Neuronal stem cell (in vitro differentiated cells): ENCODE measurements at regions not wholly inside any gene's neighbourhood (a gene's known extent, or its start where the extent isn't known, plus 50 kb on each side); places are given as distances from the start of the nearest gene placed in this dataset.
"Not testable (repeated sequence)": the region's sequence is repeated elsewhere in the genome, so short reads cannot be mapped to it uniquely, and the experiment has no call there.

Experiments used
- DNase-seq: peaks from one replicate; pipeline ENCODE4 v3.0.0-alpha.2; 2013; ENCODE audit warnings: low spot score
- H2AFZ ChIP-seq: one replicate; pipeline ENCODE4 v1.6.1; 2013; ENCODE audit warnings: mild to moderate bottlenecking, low read length, inconsistent platforms
- H2AK5ac ChIP-seq: 2 replicates; pipeline ENCODE4 v1.6.1; 2013; ENCODE audit warnings: low read depth, mild to moderate bottlenecking, inconsistent platforms, low read length, moderate library complexity, mixed read lengths
- H2BK120ac ChIP-seq: 2 replicates; pipeline ENCODE4 v1.6.1; 2013; ENCODE audit warnings: low read depth, mild to moderate bottlenecking, inconsistent platforms, low read length, moderate library complexity, mixed read lengths
- H2BK12ac ChIP-seq: one replicate; pipeline ENCODE4 v1.6.1; 2013; ENCODE audit warnings: low read length, inconsistent platforms
- H2BK15ac ChIP-seq: 2 replicates; pipeline ENCODE4 v1.6.1; 2013; ENCODE audit warnings: mild to moderate bottlenecking, low read length, inconsistent platforms, mixed read lengths
- H2BK5ac ChIP-seq: one replicate; pipeline ENCODE4 v1.6.1; 2013; ENCODE audit warnings: inconsistent platforms, mild to moderate bottlenecking, low read length, moderate library complexity
- H3K14ac ChIP-seq: one replicate; pipeline ENCODE4 v1.6.1; 2013; ENCODE audit warnings: low read length, inconsistent platforms
- H3K18ac ChIP-seq: 2 replicates; pipeline ENCODE4 v1.6.1; 2013; ENCODE audit warnings: low read length, inconsistent platforms
- H3K23ac ChIP-seq: 2 replicates; pipeline ENCODE4 v1.6.1; 2013; ENCODE audit warnings: low read depth, mild to moderate bottlenecking, mixed read lengths, low read length, inconsistent platforms; ENCODE audit not compliant: poor library complexity
- H3K27ac ChIP-seq: replicated peaks from 3 replicates; pipeline ENCODE4 v1.5.1; 2013; ENCODE audit warnings: low read length, inconsistent platforms
- H3K27me3 ChIP-seq, 3 experiments: 2 replicates each; pipeline ENCODE4 v1.6.1; 2013; ENCODE audit warnings: low read length in 3 of 3, mild to moderate bottlenecking in 2 of 3, inconsistent platforms in 1 of 3, low read depth in 1 of 3, mixed read lengths in 1 of 3, moderate library complexity in 1 of 3; ENCODE audit not compliant: control insufficient read depth in 3 of 3, insufficient read depth in 3 of 3
- H3K36me3 ChIP-seq, 2 donors: replicated peaks in 1 of 2; 2 replicates each; pipeline ENCODE4 v1.6.1; 2013; ENCODE audit warnings: low read length in 2 of 2; ENCODE audit not compliant: control insufficient read depth in 2 of 2, insufficient read depth in 2 of 2
- H3K4ac ChIP-seq: 2 replicates; pipeline ENCODE4 v1.6.1; 2013; ENCODE audit warnings: inconsistent platforms, mild to moderate bottlenecking, low read length, moderate library complexity
- H3K4me1 ChIP-seq, 2 donors: 1 replicate in 1 of 2; 2 replicates in 1 of 2; pipeline ENCODE4 v1.6.1; 2013; ENCODE audit warnings: low read length in 2 of 2, low read depth in 1 of 2; ENCODE audit not compliant: control insufficient read depth in 2 of 2, insufficient read depth in 1 of 2
- H3K4me2 ChIP-seq: one replicate; pipeline ENCODE4 v1.6.1; 2013; ENCODE audit warnings: mild to moderate bottlenecking, low read length, inconsistent platforms; ENCODE audit not compliant: insufficient read depth, poor library complexity, severe bottlenecking
- H3K4me3 ChIP-seq, 2 donors: 2 replicates each; pipeline ENCODE4 v1.5.1; 2013; ENCODE audit warnings: low read length in 2 of 2, mild to moderate bottlenecking in 2 of 2, inconsistent platforms in 1 of 2, moderate library complexity in 1 of 2
- H3K79me1 ChIP-seq: one replicate; pipeline ENCODE4 v1.6.1; 2013; ENCODE audit warnings: low read depth, mild to moderate bottlenecking, inconsistent platforms, low read length, moderate library complexity
- H3K9ac ChIP-seq: one replicate; pipeline ENCODE4 v1.6.1; 2013; ENCODE audit warnings: mild to moderate bottlenecking, low read depth, low read length, inconsistent platforms; ENCODE audit not compliant: poor library complexity
- H3K9me3 ChIP-seq, 2 donors: replicated peaks in 1 of 2; 2 replicates each; pipeline versions ENCODE3 to v1.6.1; 2013; ENCODE audit warnings: low read length in 2 of 2, mild to moderate bottlenecking in 2 of 2, inconsistent platforms in 1 of 2, low read depth in 1 of 2, mixed read lengths in 1 of 2, moderate library complexity in 1 of 2; ENCODE audit not compliant: control insufficient read depth in 2 of 2, insufficient read depth in 1 of 2
- H4K8ac ChIP-seq: one replicate; pipeline ENCODE4 v1.6.1; 2013; ENCODE audit warnings: low read depth, mild to moderate bottlenecking, inconsistent platforms, low read length, moderate library complexity
- H4K91ac ChIP-seq: one replicate; pipeline ENCODE4 v1.6.1; 2013; ENCODE audit warnings: low read length, low read depth, mild to moderate bottlenecking, inconsistent platforms; ENCODE audit not compliant: poor library complexity
- WGBS, 2 donors: extraction: QIAGEN DNeasy Blood & Tissue Kit; methylation state at CpG; one replicate each; pipeline ENCODE4 v1.1.7; 2013; ENCODE audit warnings: missing lambda C conversion rate in 2 of 2, mixed read lengths in 1 of 2; ENCODE audit not compliant: insufficient read length in 2 of 2, insufficient replicate concordance in 1 of 2; ENCODE audit errors: extremely low coverage in 2 of 2; 5-methylcytosine and 5-hydroxymethylcytosine counted together

DNA sequence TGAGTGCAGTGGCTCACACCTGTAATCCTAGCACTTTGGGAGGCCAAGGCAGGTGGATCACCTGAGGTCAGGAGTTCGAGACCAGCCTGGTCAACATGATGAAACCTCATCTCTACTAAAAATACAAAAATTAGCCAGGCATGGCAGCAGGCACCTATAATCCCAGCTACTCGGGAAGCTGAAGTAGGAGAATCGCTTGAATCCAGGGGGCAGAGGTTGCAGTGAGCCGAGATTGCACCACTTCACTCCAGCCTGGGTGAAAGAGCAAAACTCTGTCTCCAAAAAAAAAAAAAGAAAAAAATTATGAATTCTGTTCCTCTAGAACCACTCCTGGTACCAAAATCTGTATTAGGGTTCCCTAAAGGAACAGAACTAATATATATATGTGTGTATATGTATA, 161.2 kb downstream of the CYP26A1 start:
- not testable (repeated sequence) for H4K91ac ChIP-seq, H3K23ac ChIP-seq, H3K14ac ChIP-seq, H4K8ac ChIP-seq, H3K4me3 ChIP-seq, H2BK120ac ChIP-seq, H3K9me3 ChIP-seq, H3K4ac ChIP-seq, H2BK12ac ChIP-seq, H2AK5ac ChIP-seq, H2BK15ac ChIP-seq, H2BK5ac ChIP-seq, H3K27me3 ChIP-seq, H3K4me1 ChIP-seq, H3K36me3 ChIP-seq, H3K4me2 ChIP-seq, H3K18ac ChIP-seq, H3K27ac ChIP-seq, H2AFZ ChIP-seq, H3K79me1 ChIP-seq, H3K9ac ChIP-seq, DNase-seq
- WGBS, 2 donors, result no CpG with 5 or more reads among the region's 4 CpGs

DNA sequence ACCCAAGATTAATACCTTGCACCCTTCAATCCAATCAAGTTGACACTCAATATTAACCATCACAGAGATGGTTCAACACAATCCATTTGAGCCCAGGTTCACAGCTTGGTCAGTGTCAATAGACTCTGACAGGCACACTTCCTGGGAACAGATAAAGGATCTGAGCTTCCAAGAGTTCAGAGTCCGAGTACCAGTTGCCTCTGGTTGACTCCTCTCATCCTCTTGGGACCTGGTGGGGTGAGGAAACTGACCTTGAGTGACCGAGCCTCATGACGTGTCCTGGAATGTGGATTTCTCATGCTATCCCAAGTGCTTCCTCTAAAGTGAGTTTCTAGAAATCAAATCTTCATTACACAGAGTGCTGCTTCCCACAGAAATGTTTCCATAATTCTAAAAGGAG, 162.0 kb downstream of the CYP26A1 start:
- DNase-seq, result no peak
- no peak overlapping the region for H2BK120ac ChIP-seq

DNA sequence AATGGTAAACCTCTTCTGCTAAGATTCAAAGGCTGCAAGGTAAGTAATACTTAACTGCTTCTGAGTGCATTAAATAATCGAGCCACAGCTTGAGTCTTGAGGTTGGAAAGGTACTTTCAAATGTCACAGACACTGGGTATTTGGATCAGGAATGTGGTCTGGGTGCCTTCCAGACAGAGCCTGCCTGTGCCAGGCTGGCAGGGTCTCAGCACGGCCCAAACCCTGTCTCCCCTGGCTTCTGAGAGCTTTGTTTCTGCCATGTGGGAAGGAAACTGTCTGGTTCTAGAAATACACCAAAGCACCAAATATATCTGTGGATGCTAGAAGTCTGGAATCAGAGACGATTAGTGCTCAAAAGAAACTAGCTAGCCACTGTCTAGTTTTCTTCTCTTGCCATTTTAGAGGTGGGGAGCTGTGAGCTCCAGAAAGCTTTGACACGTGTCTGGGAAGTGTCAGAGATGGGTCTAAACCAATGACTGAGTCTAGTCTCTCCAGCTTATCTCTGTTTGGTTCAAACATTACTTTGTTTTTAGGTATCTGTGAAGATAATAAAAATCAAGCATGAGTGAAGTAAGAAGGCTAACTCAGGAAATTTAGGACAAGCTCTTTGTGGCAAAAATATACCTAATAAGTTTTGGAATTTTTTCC, 162.8 kb downstream of the CYP26A1 start:
- Histone ChIP-seq H3K18ac (no peak overlapping the region), H3K9ac (no peak overlapping the region), H2BK15ac (no peak overlapping the region), H2BK12ac (no peak overlapping the region), H4K91ac (no peak overlapping the region), H2BK5ac (no peak overlapping the region), H3K79me1 (no peaks in the 10 kb centered on the region), H3K4ac (no peak overlapping the region), H3K36me3 (no peaks in the 10 kb centered on the region), H3K23ac (no peak overlapping the region), H2AFZ (no peak overlapping the region), H3K9me3 (no peaks in the 10 kb centered on the region), H2AK5ac (no peak overlapping the region), H3K27ac (no peak overlapping the region), H4K8ac (no peak overlapping the region), H3K4me3 (no peak overlapping the region), H3K14ac (no peak overlapping the region), H3K4me2 (no peak overlapping the region), H3K27me3 (peaks cover 0 to 3% (median 0%) of the 10 kb centered on the region in 3 experiments), H3K4me1 (peaks cover 0 to 2% of the 10 kb centered on the region in 2 donors), H2BK120ac (no peak overlapping the region)
- no CpG with 5 or more reads among the region's 4 CpGs for whole genome bisulfite sequencing, 2 donors
- DNase-seq, result no peak

More for the DNA sequence above, 162.0 kb downstream of the CYP26A1 start:
- no peak overlapping the region for H2AFZ ChIP-seq
- H3K4me2 ChIP-seq, result no peak overlapping the region
- WGBS, 2 donors, result no CpG with 5 or more reads among the region's 3 CpGs
- no peaks in the 10 kb centered on the region for H3K27me3 ChIP-seq
- H3K9me3 ChIP-seq, result no peaks in the 10 kb centered on the region
- H4K91ac ChIP-seq, result no peak overlapping the region
- no peak overlapping the region for H3K14ac ChIP-seq
- H3K4ac ChIP-seq, result no peak overlapping the region
- no peak overlapping the region for H2BK5ac ChIP-seq
- H3K9ac ChIP-seq, result no peak overlapping the region
- no peak overlapping the region for H4K8ac ChIP-seq
- H3K27ac ChIP-seq, result no peak overlapping the region
- H3K18ac ChIP-seq, result no peak overlapping the region
- no peaks in the 10 kb centered on the region for H3K79me1 ChIP-seq
- H3K36me3 ChIP-seq, result no peaks in the 10 kb centered on the region
- peaks cover 0 to 2% of the 10 kb centered on the region in 2 donors for H3K4me1 ChIP-seq
- H3K4me3 ChIP-seq, result no peak overlapping the region
- no peak overlapping the region for H2AK5ac ChIP-seq
- H2BK12ac ChIP-seq, result no peak overlapping the region
- no peak overlapping the region for H2BK15ac ChIP-seq
- no peak overlapping the region for H3K23ac ChIP-seq

DNA sequence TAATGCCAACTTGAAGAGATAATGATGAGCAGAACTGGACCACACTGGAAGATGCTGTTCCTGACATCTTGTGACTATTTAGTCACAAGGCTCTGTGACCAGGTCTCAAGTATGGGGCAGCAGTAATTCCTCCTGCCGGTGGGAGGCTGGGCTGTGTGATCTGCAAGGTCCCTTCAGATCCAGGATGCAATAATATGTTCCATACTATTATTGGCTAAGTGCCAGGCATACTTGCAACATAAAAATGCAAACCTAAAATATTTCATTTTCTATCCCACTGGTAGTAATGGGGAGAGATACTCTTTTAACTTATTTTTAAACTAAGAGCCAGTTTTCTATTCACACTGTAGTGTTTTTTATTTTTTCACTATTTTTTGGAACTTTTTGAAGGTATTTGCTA, 171.5 kb downstream of the CYP26A1 start:
- no peak overlapping the region for H3K9ac ChIP-seq
- no peak overlapping the region for H3K23ac ChIP-seq
- H3K4me2 ChIP-seq, result no peak overlapping the region
- no CpG with 5 or more reads among the region's 1 CpG for WGBS, 2 donors
- peaks cover 0 to 3% (median 0%) of the 10 kb centered on the region in 3 experiments for H3K27me3 ChIP-seq
- no peak overlapping the region for H4K8ac ChIP-seq
- H3K4me3 ChIP-seq, result no peak overlapping the region
- H2BK120ac ChIP-seq, result no peak overlapping the region
- no peak overlapping the region for H2AFZ ChIP-seq
- H3K4ac ChIP-seq, result no peak overlapping the region
- no peak overlapping the region for H3K27ac ChIP-seq
- H2BK15ac ChIP-seq, result no peak overlapping the region
- H2AK5ac ChIP-seq, result no peak overlapping the region
- H3K14ac ChIP-seq, result no peak overlapping the region
- no peak overlapping the region for H4K91ac ChIP-seq
- H2BK5ac ChIP-seq, result no peak overlapping the region
- DNase-seq, result no peak
- peaks cover 0 to 4% of the 10 kb centered on the region in 2 donors for H3K4me1 ChIP-seq
- no peak overlapping the region for H2BK12ac ChIP-seq
- no peaks in the 10 kb centered on the region for H3K9me3 ChIP-seq
- H3K18ac ChIP-seq, result no peak overlapping the region
- H3K79me1 ChIP-seq, result no peaks in the 10 kb centered on the region
- no peaks in the 10 kb centered on the region for H3K36me3 ChIP-seq
